GM12878 (cell line): ENCODE measurements at regions not wholly inside any gene's neighbourhood (a gene's known extent, or its start where the extent isn't known, plus 50 kb on each side); places are given as distances from the start of the nearest gene placed in this dataset.

Source experiments
- ATAC-seq: fragments of 200-7000 bp; cut with Tn5 transposase; 3 replicates; pipeline ENCODE4 v1.9.1; 2020; ENCODE audit warnings: mild to moderate bottlenecking, moderate library complexity
- BruUV-seq: library from RNA; stranded (reverse); fragments of 400-500 nt; replicated peaks from 2 replicates; lab custom pipeline; 2021; lab: Mats Ljungman, UMichigan
- CTCF ChIA-PET: fragments of 300-600 bp; sonication (Branson Sonifier 250); formaldehyde crosslinking; extraction: SDS; loops from one replicate; lab custom pipeline; 2021; ENCODE audit warnings: inconsistent platforms; lab: Yijun Ruan, JAX
- POLR2A ChIA-PET: fragments of 350-600 bp; formaldehyde crosslinking; extraction: SDS; loops from one replicate; lab custom pipeline; 2021; ENCODE audit warnings: inconsistent platforms; lab: Charles Lee
- RAD21 ChIA-PET: fragments of 300-600 bp; sonication (Branson Sonifier 250); formaldehyde crosslinking; loops from one replicate; lab custom pipeline; 2023; ENCODE audit warnings: antibody characterized with exemption; ENCODE audit not compliant: unreplicated experiment; lab: Charles Lee
- SMC1A ChIA-PET: fragments of 300-600 bp; sonication (Branson Sonifier 250); formaldehyde crosslinking; loops from one replicate; lab custom pipeline; 2023; ENCODE audit not compliant: unreplicated experiment, uncharacterized antibody; lab: Charles Lee
- DNase-seq: peaks from one replicate; pipeline ENCODE4 v3.0.0-alpha.2; 2011; ENCODE audit warnings: low read depth, low spot score
- FAIRE-seq: peaks from 3 replicates; lab custom pipeline; 2011; peaks lifted over from hg19 to GRCh38; lab: Jason Lieb, UNC
- H2AFZ ChIP-seq: 2 replicates; pipeline ENCODE4 v1.6.0; 2011; ENCODE audit warnings: low read depth, low read length, control low read depth; ENCODE audit not compliant: control insufficient read depth
- H3K27ac ChIP-seq: 2 replicates; pipeline ENCODE4 v1.5.1; 2011; ENCODE audit warnings: control low read depth; ENCODE audit not compliant: control insufficient read depth, insufficient read depth
- H3K27me3 ChIP-seq, 2 experiments: replicated peaks in 1 of 2; 2 replicates each; pipeline versions ENCODE4 v1.6.0 to v1.6.1; 2011; ENCODE audit warnings: low read length in 1 of 2; ENCODE audit not compliant: control insufficient read depth in 2 of 2, insufficient read depth in 2 of 2
- H3K36me3 ChIP-seq, 2 experiments: 2 replicates each; pipeline ENCODE4 v1.5.1; 2011; ENCODE audit warnings: low read length in 1 of 2; ENCODE audit not compliant: control insufficient read depth in 2 of 2, insufficient read depth in 2 of 2
- H3K4me1 ChIP-seq: 2 replicates; pipeline ENCODE4 v1.6.1; 2011; ENCODE audit warnings: mild to moderate bottlenecking, low read length, moderate library complexity, mixed read lengths; ENCODE audit not compliant: control insufficient read depth, insufficient read depth
- H3K4me2 ChIP-seq: 2 replicates; pipeline ENCODE4 v1.6.0; 2011; ENCODE audit warnings: control low read depth; ENCODE audit not compliant: control insufficient read depth, insufficient read depth
- H3K4me3 ChIP-seq: fragments of 200-600 bp; sonication (generic); 2 replicates; pipeline ENCODE4 v1.5.1; 2016
- H3K79me2 ChIP-seq: 2 replicates; pipeline ENCODE4 v1.6.0; 2011; ENCODE audit warnings: low read length; ENCODE audit not compliant: control insufficient read depth, insufficient read depth
- H3K9ac ChIP-seq: 2 replicates; pipeline ENCODE4 v1.8.0; 2011; ENCODE audit warnings: low read length, control low read depth, mixed read lengths; ENCODE audit not compliant: control insufficient read depth, insufficient read depth
- H3K9me3 ChIP-seq: replicated peaks from 3 replicates; pipeline ENCODE4 v1.5.1; 2011; ENCODE audit warnings: mild to moderate bottlenecking, low read length; ENCODE audit not compliant: control insufficient read depth, insufficient read depth
- H4K20me1 ChIP-seq: 2 replicates; pipeline ENCODE4 v1.6.0; 2011; ENCODE audit not compliant: control insufficient read depth, insufficient read depth
- BCL11A ChIP-seq: IDR thresholded peaks from 2 replicates; pipeline ENCODE4 v1.6.1; 2011; ENCODE audit warnings: low read depth, low read length
- EP300 ChIP-seq, 2 experiments: fragments of 150-350 bp in 1 of 2; IDR thresholded peaks; 2 replicates each; pipeline ENCODE4 v1.6.1; 2011 to 2012; ENCODE audit warnings: low read depth in 2 of 2, low read length in 2 of 2, borderline replicate concordance in 1 of 2, improper control_type of control experiment in 1 of 2, inconsistent platforms in 1 of 2; ENCODE audit not compliant: control insufficient read depth in 1 of 2
- EZH2 ChIP-seq: IDR thresholded peaks from 2 replicates; pipeline ENCODE4 v1.6.1; 2012; ENCODE audit warnings: low read depth, mild to moderate bottlenecking, control low read depth, inconsistent platforms, low read length, borderline replicate concordance; ENCODE audit not compliant: control insufficient read depth
- KAT2A ChIP-seq: conservative IDR thresholded peaks from 2 replicates; pipeline ENCODE4 v1.6.1; 2011; ENCODE audit warnings: low read depth, low read length; ENCODE audit not compliant: control insufficient read depth
- PAX8 ChIP-seq: fragments of 450-650 bp; IDR thresholded peaks from 2 replicates; pipeline ENCODE4 v1.6.1; 2017; ENCODE audit warnings: mild to moderate bottlenecking, moderate library complexity
- SKIL ChIP-seq: fragments of 450-650 bp; IDR thresholded peaks from 2 replicates; pipeline ENCODE4 v1.6.1; 2017; ENCODE audit warnings: mild to moderate bottlenecking, low read depth, inconsistent platforms; ENCODE audit not compliant: poor library complexity, severe bottlenecking
- SREBF2 ChIP-seq: IDR thresholded peaks from 2 replicates; pipeline ENCODE4 v1.6.1; 2012; ENCODE audit warnings: mild to moderate bottlenecking, low read length
- SUZ12 ChIP-seq: fragments of 200-600 bp; sonication (generic); IDR thresholded peaks from one replicate; pipeline ENCODE4 v1.6.1; 2018; ENCODE audit warnings: antibody characterized with exemption, mild to moderate bottlenecking; ENCODE audit not compliant: unreplicated experiment
- YBX1 ChIP-seq: fragments of 450-650 bp; IDR thresholded peaks from 2 replicates; pipeline ENCODE4 v1.6.1; 2016; ENCODE audit warnings: antibody characterized with exemption
- ZBTB4 ChIP-seq: fragments of 450-650 bp; formaldehyde crosslinking; IDR thresholded peaks from 2 replicates; pipeline ENCODE4 v1.4.0; 2022; ENCODE audit warnings: mild to moderate bottlenecking, moderate library complexity
- ZNF274 ChIP-seq: IDR thresholded peaks from one replicate; pipeline ENCODE4 v1.8.0; 2011; ENCODE audit not compliant: insufficient read length, insufficient read depth
- WGBS: methylation state at CpG from one replicate; pipeline ENCODE4 v1.1.6; 2016; ENCODE audit warnings: low lambda C conversion rate; ENCODE audit not compliant: insufficient replicate concordance, insufficient coverage; ENCODE audit errors: missing lambda C conversion rate; 5-methylcytosine and 5-hydroxymethylcytosine counted together
- in situ Hi-C: fragments of 300-500 bp; cut with MboI; formaldehyde crosslinking; loops from 9 replicates; pipeline ENCODE4 v1.14.3; 2018; ENCODE audit warnings: mixed read lengths
- intact Hi-C: fragments of 100-400 bp; cut with micrococcal nuclease; formaldehyde crosslinking; loops from one replicate; pipeline ENCODE4 v1.14.2; 2022; ENCODE audit not compliant: unreplicated experiment

GRCh38 chr18:25604196-25604893, 252.4 kb upstream of the ZNF521 start:
- Histone ChIP-seq H3K27ac (no peak overlapping the region), H3K36me3 (no peaks in the 10 kb centered on the region), H3K9me3 (no peaks in the 10 kb centered on the region), H3K9ac (no peak overlapping the region), H3K27me3 (no peaks in the 10 kb centered on the region), H4K20me1 (no peaks in the 10 kb centered on the region)
- DNase-seq (no peak), ATAC-seq (no peak)
- in situ Hi-C loops = no loop called here
- intact Hi-C loops = no loop called here
- 7% methylated on average over 8 of the region's 8 CpGs for WGBS
- CTCF ChIA-PET = no interaction called here
- TF ChIP-seq SREBF2 (no peak), BCL11A (no peak), ZBTB4 (CRISPR knock-in tag) (no peak)
- TF ChIP-seq, all 136 proteins: peak for 0
- H3K4me2 ChIP-seq = no peak overlapping the region
- H3K4me1 ChIP-seq = no peaks in the 10 kb centered on the region
- SMC1A ChIA-PET = no interaction called here
- H3K4me3 ChIP-seq = no peak overlapping the region
- FAIRE-seq = no peak
- H2AFZ ChIP-seq = no peak overlapping the region
- BruUV-seq = no TSS peak
- POLR2A ChIA-PET = no interaction called here
- RAD21 ChIA-PET = no interaction called here
- H3K79me2 ChIP-seq = no peaks in the 10 kb centered on the region

GRCh38 chr18:25599443-25599842, 247.5 kb upstream of the ZNF521 start:
- DNase-seq (no peak), ATAC-seq (no peak), FAIRE-seq (no peak)
- Histone ChIP-seq H3K27ac (no peak overlapping the region), H3K27me3 (no peaks in the 10 kb centered on the region), H3K79me2 (no peaks in the 10 kb centered on the region), H3K4me3 (no peak overlapping the region), H2AFZ (no peak overlapping the region), H3K9ac (no peak overlapping the region), H3K9me3 (no peaks in the 10 kb centered on the region), H3K36me3 (no peaks in the 10 kb centered on the region), H3K4me2 (no peak overlapping the region), H4K20me1 (no peaks in the 10 kb centered on the region), H3K4me1 (no peaks in the 10 kb centered on the region)
- ChIA-PET CTCF (no interaction called here), RAD21 (no interaction called here), POLR2A (interaction anchor here (0.6 kb wide), 1 partner anchor 115 kb away, joined by 3 read pairs; no protein-coding TSS in a partner anchor), SMC1A (no interaction called here)
- no TSS peak for BruUV-seq
- intact Hi-C loops = no loop called here
- in situ Hi-C loops = no loop called here
- TF ChIP-seq YBX1 (no peak), EP300 (IDR thresholded peaks at IDR 0.05; ENCODE audit: borderline replicate concordance in 1 of 2, control insufficient read depth in 1 of 2, low read depth in 2 of 2, low read length in 2 of 2) (no peak), KAT2A (no peak), ZNF274 (no peak), SUZ12 (no peak), SKIL (no peak), EZH2 (no peak), PAX8 (no peak)
